GM23338 (cell line): ENCODE measurements at regions not wholly inside any gene's neighbourhood (a gene's known extent, or its start where the extent isn't known, plus 50 kb on each side); places are given as distances from the start of the nearest gene placed in this dataset.

ENCODE experiments used
- ATAC-seq: fragments of 200-7000 bp; cut with Tn5 transposase; 3 replicates; pipeline ENCODE4 v1.9.1; 2020
- DNase-seq: peaks from one replicate; pipeline ENCODE4 v3.0.0-alpha.2; 2015; ENCODE audit warnings: low spot score
- H2AFZ ChIP-seq: fragments of 200-600 bp; sonication (generic); 2 replicates; pipeline ENCODE4 v1.8.0; 2016; ENCODE audit warnings: antibody characterized with exemption, mild to moderate bottlenecking, moderate library complexity
- H3F3A ChIP-seq: fragments of 200-600 bp; sonication (generic); replicated peaks from 2 replicates; pipeline ENCODE4 v1.8.0; 2017; ENCODE audit warnings: antibody characterized with exemption, mixed run types, low read depth
- H3K27ac ChIP-seq: fragments of 200-600 bp; sonication (generic); 2 replicates; pipeline ENCODE4 v1.6.1; 2016; ENCODE audit warnings: low read depth
- H3K27me3 ChIP-seq: fragments of 200-600 bp; sonication (generic); 2 replicates; pipeline ENCODE4 v1.8.0; 2016; ENCODE audit warnings: mild to moderate bottlenecking, mixed run types, moderate library complexity; ENCODE audit not compliant: insufficient read depth
- H3K36me3 ChIP-seq: fragments of 200-600 bp; sonication (generic); 2 replicates; pipeline ENCODE4 v1.8.0; 2016; ENCODE audit warnings: mild to moderate bottlenecking; ENCODE audit not compliant: insufficient read depth
- H3K4me1 ChIP-seq: fragments of 200-600 bp; sonication (generic); 2 replicates; pipeline ENCODE4 v1.8.0; 2016; ENCODE audit warnings: mild to moderate bottlenecking, moderate library complexity; ENCODE audit not compliant: insufficient read depth
- H3K4me2 ChIP-seq: fragments of 200-600 bp; sonication (generic); 2 replicates; pipeline ENCODE4 v1.7.1; 2017; ENCODE audit warnings: mixed run types
- H3K4me3 ChIP-seq: fragments of 200-600 bp; sonication (generic); 2 replicates; pipeline ENCODE4 v1.6.1; 2016; ENCODE audit warnings: mixed run types
- H3K79me2 ChIP-seq: fragments of 200-600 bp; sonication (generic); replicated peaks from 2 replicates; pipeline ENCODE4 v1.8.0; 2017; ENCODE audit warnings: mild to moderate bottlenecking; ENCODE audit not compliant: insufficient read depth
- H3K9me2 ChIP-seq: fragments of 200-600 bp; sonication (generic); 2 replicates; pipeline ENCODE4 v1.8.0; 2017; ENCODE audit not compliant: insufficient read depth
- H4K20me1 ChIP-seq: fragments of 200-600 bp; sonication (generic); replicated peaks from 2 replicates; pipeline ENCODE4 v1.8.0; 2017; ENCODE audit warnings: mild to moderate bottlenecking; ENCODE audit not compliant: insufficient read depth
- H3K27ac Mint-ChIP-seq: 2 replicates; pipeline ENCODE4 v1.8.0; 2020; ENCODE audit warnings: inconsistent platforms, mild to moderate bottlenecking, moderate library complexity, mixed read lengths
- H3K27me3 Mint-ChIP-seq: 3 replicates; pipeline ENCODE4 v1.8.0; 2022; ENCODE audit warnings: low read depth, mild to moderate bottlenecking, moderate library complexity, mixed read lengths, inconsistent platforms; ENCODE audit not compliant: insufficient read depth, poor library complexity
- H3K36me3 Mint-ChIP-seq: 3 replicates; pipeline ENCODE4 v1.8.0; 2021; ENCODE audit warnings: low read depth, mild to moderate bottlenecking, inconsistent platforms, moderate library complexity, mixed read lengths
- H3K4me1 Mint-ChIP-seq: 3 replicates; pipeline ENCODE4 v1.8.0; 2020; ENCODE audit warnings: mild to moderate bottlenecking, inconsistent platforms, mixed read lengths
- H3K4me3 Mint-ChIP-seq: 3 replicates; pipeline ENCODE4 v1.8.0; 2021; ENCODE audit warnings: moderate library complexity, mild to moderate bottlenecking, inconsistent platforms, mixed read lengths
- H3K9me3 Mint-ChIP-seq: 3 replicates; pipeline ENCODE4 v1.8.0; 2020; ENCODE audit warnings: moderate library complexity, mild to moderate bottlenecking, inconsistent platforms, mixed read lengths
- CREB1 ChIP-seq: fragments of 250-450 bp; sonication (Bioruptor Pico); IDR thresholded peaks from 2 replicates; pipeline ENCODE4 v1.5.0; 2020; ENCODE audit warnings: low read depth, mild to moderate bottlenecking, moderate library complexity
- EZH2 ChIP-seq: fragments of 200-600 bp; sonication (generic); IDR thresholded peaks from one replicate; pipeline ENCODE4 v1.8.0; 2017; ENCODE audit warnings: antibody characterized with exemption, mild to moderate bottlenecking, low read depth; ENCODE audit not compliant: unreplicated experiment
- JUNB ChIP-seq: IDR thresholded peaks from one replicate; pipeline ENCODE4 v1.6.1; 2016; ENCODE audit warnings: antibody characterized with exemption; ENCODE audit not compliant: unreplicated experiment
- NANOG ChIP-seq: IDR thresholded peaks from 2 replicates; pipeline ENCODE4 v1.6.1; 2016; ENCODE audit warnings: antibody characterized with exemption, borderline replicate concordance
- POLR2AphosphoS5 ChIP-seq: IDR thresholded peaks from 2 replicates; pipeline ENCODE4 v1.6.1; 2016; ENCODE audit warnings: antibody characterized with exemption, low read depth
- ZNF114 ChIP-seq: fragments of 250-450 bp; sonication (Bioruptor Pico); IDR thresholded peaks from 2 replicates; pipeline ENCODE4 v1.5.0; 2020; ENCODE audit warnings: mild to moderate bottlenecking, moderate library complexity
- ZNF331 ChIP-seq: fragments of 250-450 bp; sonication (Bioruptor Pico); IDR thresholded peaks from 2 replicates; pipeline ENCODE4 v1.5.0; 2020; ENCODE audit warnings: low read depth, mild to moderate bottlenecking, moderate library complexity
- TF ChIP-seq, protein P1 (sequence below): fragments of 250-450 bp; sonication (Bioruptor Pico); IDR thresholded peaks from 2 replicates; pipeline ENCODE4 v1.5.0; 2020; ENCODE audit warnings: mild to moderate bottlenecking, moderate library complexity
- TF ChIP-seq, protein P2 (sequence below): IDR thresholded peaks from 2 replicates; pipeline ENCODE4 v1.6.1; 2016; ENCODE audit warnings: antibody characterized with exemption

DNA sequence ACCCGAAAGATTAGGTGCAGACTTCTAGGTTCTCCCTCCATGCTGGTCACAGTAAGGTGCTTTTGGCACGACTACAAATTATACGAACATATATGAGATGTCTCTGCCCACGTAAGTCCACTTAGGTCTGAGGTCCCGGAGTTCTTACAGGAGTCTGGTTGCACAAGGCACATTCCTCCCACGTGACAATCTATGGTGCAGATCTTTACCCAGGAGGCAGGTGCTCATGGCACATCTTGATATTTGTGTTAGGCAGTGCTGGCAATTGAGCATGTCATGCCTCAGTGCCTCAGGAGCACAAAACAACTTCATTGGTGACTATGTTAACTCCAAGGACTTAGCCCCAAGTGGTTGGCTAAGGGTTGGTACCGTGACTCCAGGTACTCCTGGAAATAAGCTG is 92.0 kb upstream of the AMN1 start (continued):
- TF ChIP-seq, protein P1, sequence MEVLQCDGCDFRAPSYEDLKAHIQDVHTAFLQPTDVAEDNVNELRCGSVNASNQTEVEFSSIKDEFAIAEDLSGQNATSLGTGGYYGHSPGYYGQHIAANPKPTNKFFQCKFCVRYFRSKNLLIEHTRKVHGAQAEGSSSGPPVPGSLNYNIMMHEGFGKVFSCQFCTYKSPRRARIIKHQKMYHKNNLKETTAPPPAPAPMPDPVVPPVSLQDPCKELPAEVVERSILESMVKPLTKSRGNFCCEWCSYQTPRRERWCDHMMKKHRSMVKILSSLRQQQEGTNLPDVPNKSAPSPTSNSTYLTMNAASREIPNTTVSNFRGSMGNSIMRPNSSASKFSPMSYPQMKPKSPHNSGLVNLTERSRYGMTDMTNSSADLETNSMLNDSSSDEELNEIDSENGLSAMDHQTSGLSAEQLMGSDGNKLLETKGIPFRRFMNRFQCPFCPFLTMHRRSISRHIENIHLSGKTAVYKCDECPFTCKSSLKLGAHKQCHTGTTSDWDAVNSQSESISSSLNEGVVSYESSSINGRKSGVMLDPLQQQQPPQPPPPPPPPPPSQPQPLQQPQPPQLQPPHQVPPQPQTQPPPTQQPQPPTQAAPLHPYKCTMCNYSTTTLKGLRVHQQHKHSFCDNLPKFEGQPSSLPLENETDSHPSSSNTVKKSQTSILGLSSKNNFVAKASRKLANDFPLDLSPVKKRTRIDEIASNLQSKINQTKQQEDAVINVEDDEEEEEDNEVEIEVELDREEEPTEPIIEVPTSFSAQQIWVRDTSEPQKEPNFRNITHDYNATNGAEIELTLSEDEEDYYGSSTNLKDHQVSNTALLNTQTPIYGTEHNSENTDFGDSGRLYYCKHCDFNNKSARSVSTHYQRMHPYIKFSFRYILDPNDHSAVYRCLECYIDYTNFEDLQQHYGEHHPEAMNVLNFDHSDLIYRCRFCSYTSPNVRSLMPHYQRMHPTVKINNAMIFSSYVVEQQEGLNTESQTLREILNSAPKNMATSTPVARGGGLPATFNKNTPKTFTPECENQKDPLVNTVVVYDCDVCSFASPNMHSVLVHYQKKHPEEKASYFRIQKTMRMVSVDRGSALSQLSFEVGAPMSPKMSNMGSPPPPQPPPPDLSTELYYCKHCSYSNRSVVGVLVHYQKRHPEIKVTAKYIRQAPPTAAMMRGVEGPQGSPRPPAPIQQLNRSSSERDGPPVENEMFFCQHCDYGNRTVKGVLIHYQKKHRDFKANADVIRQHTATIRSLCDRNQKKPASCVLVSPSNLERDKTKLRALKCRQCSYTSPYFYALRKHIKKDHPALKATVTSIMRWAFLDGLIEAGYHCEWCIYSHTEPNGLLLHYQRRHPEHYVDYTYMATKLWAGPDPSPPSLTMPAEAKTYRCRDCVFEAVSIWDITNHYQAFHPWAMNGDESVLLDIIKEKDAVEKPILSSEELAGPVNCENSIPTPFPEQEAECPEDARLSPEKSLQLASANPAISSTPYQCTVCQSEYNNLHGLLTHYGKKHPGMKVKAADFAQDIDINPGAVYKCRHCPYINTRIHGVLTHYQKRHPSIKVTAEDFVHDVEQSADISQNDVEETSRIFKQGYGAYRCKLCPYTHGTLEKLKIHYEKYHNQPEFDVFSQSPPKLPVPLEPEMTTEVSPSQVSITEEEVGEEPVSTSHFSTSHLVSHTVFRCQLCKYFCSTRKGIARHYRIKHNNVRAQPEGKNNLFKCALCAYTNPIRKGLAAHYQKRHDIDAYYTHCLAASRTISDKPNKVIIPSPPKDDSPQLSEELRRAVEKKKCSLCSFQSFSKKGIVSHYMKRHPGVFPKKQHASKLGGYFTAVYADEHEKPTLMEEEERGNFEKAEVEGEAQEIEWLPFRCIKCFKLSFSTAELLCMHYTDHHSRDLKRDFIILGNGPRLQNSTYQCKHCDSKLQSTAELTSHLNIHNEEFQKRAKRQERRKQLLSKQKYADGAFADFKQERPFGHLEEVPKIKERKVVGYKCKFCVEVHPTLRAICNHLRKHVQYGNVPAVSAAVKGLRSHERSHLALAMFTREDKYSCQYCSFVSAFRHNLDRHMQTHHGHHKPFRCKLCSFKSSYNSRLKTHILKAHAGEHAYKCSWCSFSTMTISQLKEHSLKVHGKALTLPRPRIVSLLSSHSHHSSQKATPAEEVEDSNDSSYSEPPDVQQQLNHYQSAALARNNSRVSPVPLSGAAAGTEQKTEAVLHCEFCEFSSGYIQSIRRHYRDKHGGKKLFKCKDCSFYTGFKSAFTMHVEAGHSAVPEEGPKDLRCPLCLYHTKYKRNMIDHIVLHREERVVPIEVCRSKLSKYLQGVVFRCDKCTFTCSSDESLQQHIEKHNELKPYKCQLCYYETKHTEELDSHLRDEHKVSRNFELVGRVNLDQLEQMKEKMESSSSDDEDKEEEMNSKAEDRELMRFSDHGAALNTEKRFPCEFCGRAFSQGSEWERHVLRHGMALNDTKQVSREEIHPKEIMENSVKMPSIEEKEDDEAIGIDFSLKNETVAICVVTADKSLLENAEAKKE (CRISPR knock-in tag), result no peak
- TF ChIP-seq ZNF114 (CRISPR knock-in tag) (no peak), JUNB (no peak), CREB1 (CRISPR knock-in tag) (no peak)

DNA sequence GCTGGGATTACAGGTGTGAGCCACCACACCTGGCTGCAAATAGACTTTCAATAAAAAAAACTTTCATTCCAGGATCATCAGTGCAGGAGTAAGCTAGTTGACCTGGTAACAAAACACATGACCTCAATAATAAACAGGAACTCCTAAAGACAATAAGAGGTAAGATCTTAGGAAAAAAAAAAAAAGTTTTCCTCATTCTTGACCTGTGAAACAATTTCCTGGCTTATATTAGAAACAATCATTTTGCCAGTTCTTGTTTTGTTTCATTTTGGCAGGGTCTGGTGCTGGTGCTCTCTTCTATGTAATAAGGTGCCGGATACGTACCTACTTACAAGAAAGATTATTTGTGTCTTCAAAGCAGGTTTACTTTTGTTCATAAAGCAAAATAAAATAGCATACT is 90.6 kb upstream of the AMN1 start:
- Histone ChIP-seq H3K27me3 (no peaks in the 10 kb centered on the region), H3K79me2 (no peaks in the 10 kb centered on the region), H3K9me2 (no peaks in the 10 kb centered on the region), H3K4me3 (no peak overlapping the region), H2AFZ (no peak overlapping the region), H3K4me1 (no peaks in the 10 kb centered on the region), H3F3A (no peaks in the 10 kb centered on the region), H3K36me3 (no peaks in the 10 kb centered on the region), H4K20me1 (no peaks in the 10 kb centered on the region), H3K4me2 (no peak overlapping the region), H3K27ac (no peak overlapping the region)
- ATAC-seq (no peak), DNase-seq (no peak)
- H3K27me3 Mint-ChIP-seq, result no peaks in the 10 kb centered on the region
- H3K27ac Mint-ChIP-seq, result no peak overlapping the region
- H3K36me3 Mint-ChIP-seq, result peaks cover 3% of the 10 kb centered on the region; the same call in 1 of the 3 replicates
- no peak overlapping the region for H3K4me3 Mint-ChIP-seq
- peaks cover 9% of the 10 kb centered on the region; the same call in 2 of the 3 replicates for H3K9me3 Mint-ChIP-seq
- no peaks in the 10 kb centered on the region for H3K4me1 Mint-ChIP-seq
- TF ChIP-seq POLR2AphosphoS5 (no peak), CREB1 (CRISPR knock-in tag) (no peak), ZNF331 (CRISPR knock-in tag) (no peak), EZH2 (no peak), NANOG (no peak), ZNF114 (CRISPR knock-in tag) (no peak), JUNB (no peak)
- TF ChIP-seq, protein P1 (CRISPR knock-in tag), result no peak
- TF ChIP-seq, protein P2, sequence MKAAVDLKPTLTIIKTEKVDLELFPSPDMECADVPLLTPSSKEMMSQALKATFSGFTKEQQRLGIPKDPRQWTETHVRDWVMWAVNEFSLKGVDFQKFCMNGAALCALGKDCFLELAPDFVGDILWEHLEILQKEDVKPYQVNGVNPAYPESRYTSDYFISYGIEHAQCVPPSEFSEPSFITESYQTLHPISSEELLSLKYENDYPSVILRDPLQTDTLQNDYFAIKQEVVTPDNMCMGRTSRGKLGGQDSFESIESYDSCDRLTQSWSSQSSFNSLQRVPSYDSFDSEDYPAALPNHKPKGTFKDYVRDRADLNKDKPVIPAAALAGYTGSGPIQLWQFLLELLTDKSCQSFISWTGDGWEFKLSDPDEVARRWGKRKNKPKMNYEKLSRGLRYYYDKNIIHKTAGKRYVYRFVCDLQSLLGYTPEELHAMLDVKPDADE, result no peak
